Dermis microvascular lymphatic vessel endothelial cell (primary cell): ENCODE measurements at regions not wholly inside any gene's neighbourhood (a gene's known extent, or its start where the extent isn't known, plus 50 kb on each side); places are given as distances from the start of the nearest gene placed in this dataset.
"Not testable (repeated sequence)": the region's sequence is repeated elsewhere in the genome, so short reads cannot be mapped to it uniquely, and the experiment has no call there.

ENCODE experiments used
- DNase-seq, 2 donors: peaks; one replicate each; pipeline versions ENCODE4 v3.0.0 to v3.0.0-alpha.2; 2010; ENCODE audit warnings: low read depth in 2 of 2

DNA sequence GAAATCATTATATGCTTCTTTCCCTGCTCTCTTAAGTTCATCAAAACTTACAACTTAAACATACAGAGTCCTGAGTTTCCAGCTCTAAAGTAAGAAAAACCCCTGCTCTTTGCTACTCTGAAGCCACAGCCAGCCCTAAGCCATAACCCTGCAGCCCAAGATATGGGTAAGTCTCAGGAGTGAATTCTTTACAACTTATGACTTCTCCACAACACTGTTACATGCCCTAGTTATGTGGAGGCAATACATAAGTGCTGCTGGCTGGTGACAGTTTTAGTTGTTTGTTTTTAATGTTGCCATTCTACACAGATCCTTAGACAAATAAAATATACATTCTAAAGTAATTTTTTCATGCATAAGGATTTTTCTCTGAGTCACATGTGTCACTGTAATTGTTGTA is 100.2 kb downstream of the FBXO8 start:
- DNase-seq: no peak

DNA sequence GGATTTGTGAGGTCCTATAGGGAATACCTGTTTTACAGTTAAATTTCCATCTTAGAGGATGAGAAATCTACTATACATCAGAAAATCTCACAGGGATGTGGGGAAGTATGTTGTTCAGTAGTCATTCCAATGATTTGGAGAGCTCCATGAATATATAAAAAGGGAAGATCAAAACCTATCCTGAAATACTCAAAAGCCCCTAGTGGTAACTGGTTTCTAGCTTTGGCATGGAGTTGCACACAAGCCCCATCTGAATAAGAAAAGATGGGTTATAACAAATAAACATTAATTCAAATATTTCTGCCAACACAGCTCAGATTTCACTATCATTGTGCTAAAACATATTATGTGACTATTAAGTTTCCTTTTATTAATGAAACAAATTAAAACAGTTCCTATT is 101.6 kb downstream of the FBXO8 start:
- DNase-seq: no peak

DNA sequence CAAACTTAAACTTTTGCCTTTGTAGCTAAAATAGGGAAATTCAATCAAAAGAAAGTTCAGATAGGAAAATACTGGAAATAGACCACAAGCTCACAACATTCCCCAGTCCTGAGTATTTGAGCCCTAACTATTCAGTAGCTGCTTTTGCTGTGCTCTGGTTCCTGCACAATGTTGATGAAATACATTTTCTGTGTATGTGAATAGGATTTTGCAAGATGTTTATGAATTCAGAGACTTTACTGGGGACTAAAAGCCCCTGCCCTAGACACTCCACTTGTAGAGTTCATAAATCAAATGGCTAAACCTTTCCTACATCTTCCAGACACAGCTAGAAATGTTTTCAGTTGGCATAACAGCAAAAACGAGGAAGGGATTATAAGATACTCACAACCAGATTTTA is 105.9 kb downstream of the FBXO8 start:
- no peak for DNase-seq

DNA sequence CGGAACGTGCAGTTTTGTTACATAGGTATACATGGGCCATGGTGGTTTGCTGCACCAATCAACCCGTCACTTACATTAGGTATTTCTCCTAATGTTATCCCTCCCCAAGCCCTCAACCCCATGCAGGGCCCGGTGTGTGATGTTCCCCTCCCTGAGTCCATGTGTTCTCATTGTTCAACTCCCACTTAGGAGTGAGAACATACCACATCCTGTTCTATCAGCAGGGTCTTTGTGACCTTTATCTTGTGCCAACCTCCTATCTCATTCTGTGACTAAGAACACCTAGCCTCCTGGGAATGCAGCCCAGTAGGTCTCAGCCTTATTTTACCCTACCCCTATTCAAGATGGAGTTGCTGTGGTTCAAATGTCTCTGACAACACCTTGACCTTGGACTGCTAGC is 107.6 kb downstream of the FBXO8 start:
- not testable (repeated sequence) for DNase-seq

DNA sequence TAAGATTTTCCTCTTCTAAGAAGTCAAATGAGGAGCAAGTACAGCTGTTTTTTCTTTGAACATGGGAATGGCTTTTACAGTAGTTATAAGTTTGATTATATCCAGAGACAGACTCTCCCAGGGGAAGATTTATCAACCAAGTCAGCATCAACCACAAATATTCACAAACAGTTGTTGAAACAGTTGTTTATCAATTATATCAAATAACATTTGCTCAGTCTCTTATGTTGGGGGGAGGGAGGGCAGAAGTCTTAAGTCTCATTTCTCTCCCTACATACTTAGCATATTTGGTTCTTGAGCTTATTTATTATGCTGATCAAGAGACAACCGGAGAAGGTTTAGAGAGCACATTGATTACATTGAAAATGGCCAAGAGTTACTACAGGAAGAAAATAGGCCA is 110.1 kb downstream of the FBXO8 start:
- DNase-seq: no peak

DNA sequence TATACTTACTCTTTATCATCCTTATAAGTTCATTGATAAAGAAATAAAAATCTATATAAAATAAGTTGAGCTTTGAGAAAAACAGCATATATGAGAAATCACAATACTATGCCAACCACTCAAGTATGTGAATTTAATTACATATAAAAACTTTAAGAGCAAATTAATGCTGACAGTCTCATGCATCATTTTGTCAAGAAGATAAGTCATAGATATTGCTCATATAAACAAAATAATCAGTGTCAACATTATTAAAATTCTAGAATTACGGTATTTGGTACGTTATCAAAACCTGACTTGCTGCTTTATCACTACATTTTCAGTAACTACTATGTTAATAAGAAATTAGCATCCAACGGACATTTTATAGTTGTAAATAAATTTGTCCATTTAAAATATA is 111.2 kb downstream of the FBXO8 start:
- DNase-seq: no peak

DNA sequence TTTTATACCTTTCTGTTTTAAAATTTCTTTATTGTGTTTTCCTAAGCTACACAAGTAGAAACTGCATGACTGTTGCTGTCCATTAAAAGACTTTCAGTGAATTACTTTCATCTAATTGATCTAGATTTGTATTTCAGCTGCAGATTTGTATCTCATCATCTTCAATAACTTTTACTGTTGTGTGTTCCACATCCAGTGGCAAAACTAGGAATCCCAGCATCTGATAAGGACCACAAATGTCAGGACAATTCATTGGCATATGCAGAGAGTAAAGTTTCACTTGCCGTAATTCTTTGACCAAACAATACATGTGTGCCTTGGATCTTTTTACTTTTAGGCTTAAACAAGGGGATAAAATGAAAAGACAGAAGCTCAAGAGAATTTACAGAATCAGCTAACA is 112.6 kb downstream of the FBXO8 start:
- no peak for DNase-seq

DNA sequence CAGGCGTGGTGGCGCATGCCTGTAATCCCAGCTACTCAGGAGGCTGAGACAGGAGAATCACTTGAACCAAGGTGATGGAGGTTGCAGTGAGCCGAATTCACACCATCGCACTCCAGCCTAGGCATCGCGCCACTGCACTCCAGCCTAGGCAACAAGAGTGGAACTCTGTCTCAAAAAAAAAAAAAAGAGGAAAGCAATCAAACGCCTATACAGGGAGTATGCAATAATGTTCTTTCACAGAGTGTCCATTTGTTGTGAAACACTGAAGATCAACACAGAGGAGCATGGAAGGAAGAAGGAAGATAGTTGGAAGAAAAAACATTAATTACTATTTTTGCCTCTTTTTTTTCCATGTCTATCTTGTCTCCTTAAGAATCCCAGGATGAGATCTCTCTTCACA is 113.4 kb downstream of the FBXO8 start:
- DNase-seq: no peak

DNA sequence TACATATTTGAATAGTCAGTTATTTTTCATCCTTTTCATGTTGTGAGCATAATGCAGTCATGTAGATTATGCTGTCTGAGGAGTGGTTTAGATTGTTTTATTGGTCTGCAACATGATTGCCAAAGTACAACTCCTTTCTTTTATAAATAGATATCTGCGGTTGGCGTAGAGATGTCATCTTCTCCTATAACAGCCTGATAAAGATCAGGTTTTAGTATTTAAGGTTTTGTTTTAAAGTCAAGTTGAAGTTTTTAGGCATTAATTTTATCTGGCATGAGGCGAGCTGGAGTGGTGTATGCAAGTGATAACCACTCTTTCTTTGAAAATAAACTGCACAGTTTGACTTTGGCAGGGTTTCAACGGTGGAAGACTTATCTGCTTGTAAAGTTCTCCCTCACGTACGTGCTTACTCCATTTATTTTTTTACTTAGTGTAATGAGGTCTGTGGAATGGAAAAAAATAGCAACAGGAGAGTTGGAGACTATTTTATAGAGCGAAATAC is 126.3 kb downstream of the FBXO8 start:
- no peak for DNase-seq

DNA sequence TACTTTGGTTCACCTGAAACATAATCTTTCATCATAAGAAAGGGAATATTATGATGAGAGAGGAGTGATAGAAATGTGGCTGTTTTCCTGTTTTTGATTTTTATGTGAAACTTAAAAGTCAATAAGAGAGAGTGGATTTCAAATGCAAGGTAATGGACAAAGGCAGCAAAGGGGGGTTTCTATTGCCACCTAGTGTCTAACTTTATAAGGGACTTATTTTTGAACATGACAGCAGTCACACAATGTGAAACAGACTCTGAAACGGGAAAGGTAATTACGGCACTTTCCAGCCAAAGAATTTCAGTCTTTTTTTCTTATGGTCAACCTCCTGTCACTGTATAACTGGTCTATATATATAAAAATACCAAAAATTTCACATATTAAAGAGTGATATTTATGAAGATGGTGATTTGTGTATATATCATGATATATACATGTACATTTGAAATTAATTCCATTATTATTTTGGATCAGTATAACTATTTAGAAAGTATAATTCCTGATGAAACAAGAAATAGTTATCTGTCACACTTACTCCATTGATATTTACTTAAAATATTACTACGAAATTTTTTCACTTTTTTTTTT is 127.1 kb downstream of the FBXO8 start:
- DNase-seq: peak; percentile 42 to 54

DNA sequence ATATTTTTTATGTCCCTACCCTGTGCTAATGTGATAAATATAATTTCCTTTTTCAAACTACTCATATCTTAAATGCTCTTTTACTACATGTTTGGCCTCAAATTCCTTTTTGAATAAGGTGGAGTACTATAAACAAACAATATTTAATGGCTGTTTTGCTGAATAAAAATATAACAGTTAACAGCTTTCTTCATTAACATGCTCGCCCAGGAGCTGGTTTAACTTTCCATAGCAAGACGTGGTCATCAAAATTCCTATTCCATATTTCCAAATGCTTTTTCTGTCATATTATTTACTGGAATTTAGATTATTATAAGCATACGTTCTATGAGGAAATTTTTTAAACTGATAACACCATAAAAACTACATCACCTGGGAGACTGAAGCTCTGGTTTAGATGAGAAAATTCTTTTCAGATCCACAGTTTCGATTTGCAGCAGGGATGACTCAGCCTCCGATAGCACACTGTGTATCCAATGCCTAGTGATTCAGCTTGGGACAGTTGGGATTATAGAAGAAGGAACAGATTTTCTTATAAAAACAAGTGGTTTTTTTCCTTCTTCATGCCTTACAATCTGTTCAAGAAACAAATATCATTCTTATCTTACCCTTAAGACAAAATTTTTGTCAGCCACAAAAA is 129.1 kb downstream of the FBXO8 start:
- peak in 1 of 2 donors; percentile 30 for DNase-seq

DNA sequence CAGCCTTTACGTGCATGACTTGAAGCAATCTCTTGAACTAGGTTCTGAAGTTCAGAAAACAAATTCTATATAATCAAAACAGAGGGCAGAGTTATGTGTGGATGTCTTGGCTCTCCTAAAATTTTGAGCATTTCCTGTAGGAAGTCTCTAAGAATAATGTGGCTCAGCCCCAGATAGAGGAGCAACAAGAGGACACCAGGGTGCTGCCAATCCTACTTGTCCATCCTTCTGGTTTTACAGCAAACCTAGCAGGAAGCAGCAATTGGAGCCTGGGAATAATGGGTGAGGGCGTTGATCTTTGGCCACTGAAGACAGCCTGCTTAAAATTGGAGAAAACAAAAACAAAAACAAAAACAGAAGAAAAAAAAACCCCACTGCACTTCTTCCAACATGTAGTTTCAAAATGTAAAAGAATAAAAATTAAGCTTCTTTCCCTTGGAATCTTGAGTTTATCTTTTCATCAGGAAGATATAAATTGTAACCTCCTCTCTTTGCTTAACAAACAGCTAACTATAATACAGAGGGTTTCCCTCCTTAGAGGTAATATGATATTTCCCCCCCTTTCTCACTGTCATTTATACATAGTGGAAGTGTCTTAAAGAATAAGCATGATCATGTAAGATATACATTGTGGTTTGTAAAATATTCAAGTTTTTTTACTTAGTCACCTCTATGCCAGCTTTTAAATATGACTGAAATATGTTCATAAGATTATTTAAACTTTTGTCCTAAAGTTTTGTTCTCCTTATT is 130.6 kb downstream of the FBXO8 start:
- no peak for DNase-seq

DNA sequence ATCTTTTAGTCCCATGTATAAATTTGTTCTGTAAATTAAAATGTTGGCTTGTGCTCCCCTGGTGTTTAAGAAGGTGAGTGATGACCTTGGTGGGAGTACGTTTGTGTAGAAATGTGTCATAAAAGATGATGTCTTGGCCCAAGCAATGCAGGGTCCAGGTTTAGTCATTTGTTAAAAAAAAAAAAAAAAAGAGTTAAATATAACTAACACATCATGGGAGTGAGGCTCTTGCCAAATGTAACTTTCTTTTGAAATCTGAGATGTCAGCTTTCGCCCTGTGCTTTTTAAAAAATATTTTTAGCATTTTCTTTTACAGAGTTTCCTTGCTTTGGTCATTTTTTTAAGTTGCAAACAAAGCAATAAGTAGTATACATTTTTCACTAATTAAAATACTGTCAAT is 135.6 kb downstream of the FBXO8 start:
- DNase-seq: no peak

DNA sequence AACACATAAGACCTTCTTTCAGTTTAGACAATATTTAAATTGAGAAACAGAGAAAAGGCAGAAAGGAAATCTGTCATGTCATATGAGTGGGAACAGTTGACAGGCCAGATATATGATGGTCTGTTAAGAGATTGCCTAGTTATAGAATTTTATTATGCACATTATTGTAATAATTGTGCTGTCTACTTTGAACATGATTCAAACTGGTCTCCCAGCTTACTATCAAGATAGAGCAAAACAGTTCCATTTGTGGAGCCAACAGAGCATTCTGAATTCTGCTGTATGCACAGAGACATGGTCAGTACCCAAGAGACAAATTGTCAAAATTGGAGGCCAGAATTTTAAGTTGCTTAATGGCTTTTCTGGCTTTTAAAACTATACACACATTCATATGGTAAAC is 139.4 kb downstream of the FBXO8 start:
- no peak for DNase-seq

DNA sequence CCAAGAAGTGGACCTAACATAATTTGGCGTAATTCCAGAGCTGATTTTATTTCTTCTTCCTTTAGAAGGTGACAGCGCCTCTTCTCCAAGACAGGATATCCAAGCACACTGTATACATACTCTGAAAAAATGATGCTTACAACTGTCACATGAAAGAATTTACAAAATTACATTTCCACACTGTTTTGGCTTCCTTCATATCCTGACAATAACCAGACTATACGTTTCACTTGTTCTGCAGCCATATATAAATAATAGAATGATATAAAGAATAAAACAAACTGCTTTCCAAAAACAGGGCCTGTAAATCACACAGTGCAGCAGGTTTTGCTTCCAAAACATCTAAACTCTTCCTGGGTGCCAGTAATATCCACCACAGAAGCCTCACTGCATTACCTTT is 141.6 kb downstream of the FBXO8 start:
- DNase-seq: no peak

DNA sequence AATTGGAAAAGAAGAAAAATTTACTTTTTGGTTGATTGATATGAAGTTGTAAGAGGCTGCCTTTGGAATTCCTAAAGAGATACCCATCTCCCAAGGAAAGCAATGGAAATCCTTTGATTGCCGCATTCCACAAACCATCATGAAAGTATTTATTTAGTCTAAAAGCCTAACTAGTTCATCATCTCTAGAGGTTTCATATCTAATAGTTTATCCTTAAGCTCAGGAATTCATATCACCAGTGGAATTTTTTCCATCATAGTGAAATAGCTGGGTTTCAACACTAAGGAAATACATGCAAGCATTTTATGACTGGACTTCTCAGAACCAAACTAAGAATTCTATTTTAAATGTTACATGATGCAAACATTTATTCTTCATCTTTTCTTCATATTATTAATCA is 144.9 kb downstream of the FBXO8 start:
- no peak for DNase-seq

DNA sequence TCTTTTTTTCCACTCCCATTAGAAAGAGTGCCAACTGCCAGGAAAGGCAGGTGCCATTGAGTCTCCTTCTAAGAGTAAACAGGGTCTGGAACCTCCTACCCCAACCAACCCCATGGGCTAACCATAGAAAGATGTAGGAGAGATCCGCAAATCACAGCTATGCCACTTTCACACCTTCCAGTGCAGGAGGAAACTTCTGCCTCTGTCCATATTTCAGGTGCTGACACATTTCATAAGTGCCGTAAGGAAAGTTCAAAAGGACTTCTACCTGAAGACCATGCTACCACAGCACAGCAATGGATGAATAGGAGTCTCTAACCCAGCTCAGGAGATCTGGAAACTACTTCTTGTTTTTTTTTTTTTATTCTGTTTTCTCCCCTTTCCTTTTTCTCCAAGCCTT is 145.8 kb downstream of the FBXO8 start:
- DNase-seq: no peak

DNA sequence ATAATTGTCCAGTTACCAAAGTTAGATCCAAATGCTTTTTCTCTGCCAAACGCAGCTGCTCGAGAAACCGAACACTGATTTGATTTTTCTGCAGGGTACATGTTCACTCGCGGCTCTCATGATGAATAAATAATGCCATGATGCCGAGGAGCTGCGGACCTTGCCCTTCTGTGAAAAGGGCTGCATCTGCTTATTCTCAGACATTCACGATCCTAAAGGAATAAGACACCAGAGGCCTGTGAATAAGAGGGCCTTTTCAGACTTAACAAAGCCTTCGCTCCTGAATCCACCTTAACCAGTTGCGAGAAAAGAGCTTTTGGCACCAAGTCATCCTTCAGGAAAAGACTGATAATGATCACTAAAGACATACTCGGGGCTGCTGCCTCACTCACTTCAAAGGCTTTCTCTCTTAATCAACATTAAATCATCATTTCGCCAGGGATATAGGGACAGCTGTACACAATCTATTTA is 147.5 kb downstream of the FBXO8 start:
- no peak for DNase-seq

DNA sequence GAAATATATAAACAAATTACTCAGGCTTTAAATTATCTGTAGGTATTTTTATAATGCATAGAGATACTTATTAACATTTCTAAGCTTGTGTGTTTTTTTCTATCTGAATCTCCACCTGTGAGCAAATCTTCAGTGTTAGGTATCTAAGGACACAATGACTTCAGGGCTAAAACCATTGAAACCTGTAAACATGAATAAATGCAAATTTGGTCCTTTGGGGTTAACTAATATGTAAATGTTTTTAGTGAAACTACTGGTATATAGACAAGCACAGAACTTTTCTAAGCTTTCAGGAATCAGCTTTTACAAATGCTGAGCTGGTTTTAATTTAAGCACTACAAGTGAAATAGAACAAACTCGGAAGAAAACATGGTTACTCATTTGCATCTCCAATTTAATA is 147.9 kb downstream of the FBXO8 start:
- DNase-seq: no peak

DNA sequence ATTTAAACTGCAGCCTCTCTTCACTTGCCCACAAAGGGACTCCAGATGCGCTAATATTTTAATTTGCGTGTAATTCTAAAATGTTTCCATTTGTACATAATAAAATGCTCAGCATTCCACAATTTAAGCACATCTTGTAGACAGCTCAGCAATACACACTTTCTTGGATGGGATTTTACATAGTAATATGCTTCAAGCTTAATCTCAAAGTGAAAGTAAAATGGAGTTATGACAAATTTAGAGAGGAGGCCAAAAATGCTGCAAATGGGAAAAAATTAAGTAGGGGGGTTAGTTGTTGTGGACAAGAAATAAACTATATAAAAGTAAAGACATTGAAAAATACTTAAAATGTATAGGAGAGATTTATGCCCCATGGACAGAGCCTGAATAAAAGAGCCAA is 149.1 kb downstream of the FBXO8 start:
- no peak for DNase-seq

DNA sequence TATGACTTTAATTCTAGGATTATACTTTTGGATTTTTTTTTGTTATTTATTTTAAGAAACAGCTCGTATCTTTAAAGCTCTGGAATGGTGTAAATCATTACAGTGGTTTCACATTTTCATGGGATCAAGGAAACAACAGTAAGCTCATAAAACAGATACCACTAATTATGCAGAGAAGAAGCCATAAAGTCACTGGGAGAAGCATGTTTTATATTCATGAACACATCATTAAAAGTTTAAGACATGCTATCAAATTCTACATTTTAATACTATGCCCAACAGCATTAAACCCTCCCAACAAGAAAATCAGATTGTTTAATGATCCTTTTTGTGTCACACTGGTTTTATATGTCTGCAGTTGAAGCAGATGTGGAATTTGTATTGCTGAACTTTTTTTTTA is 149.9 kb downstream of the FBXO8 start:
- no peak for DNase-seq

DNA sequence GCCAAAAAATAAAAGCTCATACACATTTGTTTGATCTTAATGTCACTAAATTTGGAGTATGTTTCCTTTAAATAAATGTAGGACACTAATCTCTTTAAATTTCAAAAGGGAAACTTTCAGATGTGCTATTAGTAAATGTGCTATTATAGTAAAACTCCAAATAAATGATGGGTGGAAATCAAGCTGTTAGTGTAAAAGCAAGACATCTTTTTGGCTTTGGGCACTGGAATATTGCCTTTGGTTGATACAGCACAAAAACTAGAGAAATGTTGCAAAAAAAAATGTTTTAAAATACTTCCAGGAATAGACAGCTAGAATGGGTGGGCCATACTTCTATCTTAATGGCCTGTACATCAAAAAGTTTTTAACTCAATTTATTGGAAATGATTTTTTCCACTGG is 151.6 kb downstream of the FBXO8 start:
- no peak for DNase-seq

DNA sequence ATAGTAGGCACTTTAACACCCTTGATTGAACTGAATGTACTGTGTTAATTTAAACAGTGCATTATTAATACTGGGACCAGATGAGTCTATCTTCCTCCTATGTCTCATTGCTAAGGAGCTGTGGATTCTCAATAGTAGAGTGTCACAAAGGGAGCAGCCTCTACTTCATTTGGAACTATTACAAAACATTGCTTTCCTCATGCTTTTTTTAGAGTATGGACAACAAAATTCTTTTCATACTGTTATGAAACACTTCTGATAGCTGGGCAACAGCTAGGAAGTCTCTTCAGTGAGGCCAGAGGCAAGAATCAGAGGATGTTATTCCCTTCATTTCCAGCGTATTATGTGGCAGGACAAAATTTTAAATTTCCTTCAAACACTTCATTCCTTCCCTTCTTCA is 160.8 kb downstream of the FBXO8 start:
- DNase-seq: no peak
